HEK293 (cell line): ENCODE measurements at regions not wholly inside any gene's neighbourhood (a gene's known extent, or its start where the extent isn't known, plus 50 kb on each side); places are given as distances from the start of the nearest gene placed in this dataset.

Source experiments
- CTCF ChIA-PET: fragments of 350-600 bp; formaldehyde crosslinking; extraction: SDS; loops from one replicate; lab custom pipeline; 2021; ENCODE audit warnings: antibody characterized with exemption; lab: Yijun Ruan, JAX
- POLR2A ChIA-PET: fragments of 300-600 bp; formaldehyde crosslinking; extraction: SDS; loops from one replicate; lab custom pipeline; 2020; ENCODE audit warnings: antibody characterized with exemption, inconsistent platforms; lab: Yijun Ruan, JAX
- H3K27ac ChIP-seq: fragments of 200-500 bp; sonication (Bioruptor generic); 2 replicates; pipeline ENCODE4 v1.5.1; 2014; ENCODE audit warnings: low read depth, low read length, control low read depth, inconsistent platforms; ENCODE audit errors: extremely low read depth
- H3K36me3 ChIP-seq, 2 experiments: fragments of 200-500 bp in 1 of 2; sonication (Bioruptor generic) in 1 of 2; 1 replicate in 1 of 2; 2 replicates in 1 of 2; pipeline ENCODE4 v1.5.1; 2014 to 2017; ENCODE audit warnings: inconsistent platforms in 2 of 2, low read length in 2 of 2; ENCODE audit not compliant: control insufficient read depth in 2 of 2, insufficient read depth in 1 of 2
- H3K4me1 ChIP-seq: fragments of 200-500 bp; sonication (Bioruptor generic); 2 replicates; pipeline ENCODE4 v1.5.1; 2014; ENCODE audit warnings: mild to moderate bottlenecking, low read length, inconsistent platforms; ENCODE audit not compliant: control insufficient read depth, insufficient read depth
- H3K4me3 ChIP-seq: 2 replicates; pipeline ENCODE4 v1.5.1; 2011; ENCODE audit warnings: low read depth, mild to moderate bottlenecking, control low read depth, low read length, moderate library complexity
- H3K9me3 ChIP-seq: fragments of 200-500 bp; sonication (Bioruptor generic); 2 replicates; pipeline ENCODE4 v1.5.1; 2014; ENCODE audit warnings: low read depth, low read length, inconsistent platforms; ENCODE audit not compliant: control insufficient read depth, insufficient read depth
- AEBP2 ChIP-seq: fragments of 450-650 bp; formaldehyde crosslinking; IDR thresholded peaks from 2 replicates; pipeline ENCODE4 v1.5.1; 2016; ENCODE audit warnings: missing biosample characterization, missing genetic modification characterization, borderline replicate concordance
- BCL11B ChIP-seq: fragments of 450-650 bp; formaldehyde crosslinking; IDR thresholded peaks from 2 replicates; pipeline ENCODE4 v1.5.1; 2016; ENCODE audit warnings: low read depth, missing biosample characterization, missing genetic modification characterization
- KLF16 ChIP-seq: fragments of 450-650 bp; formaldehyde crosslinking; IDR thresholded peaks from 2 replicates; pipeline ENCODE4 v1.5.1; 2017; ENCODE audit warnings: missing biosample characterization, missing genetic modification characterization
- KLF17 ChIP-seq: fragments of 450-650 bp; formaldehyde crosslinking; IDR thresholded peaks from 2 replicates; pipeline ENCODE4 v1.5.1; 2016; ENCODE audit warnings: missing biosample characterization, missing genetic modification characterization
- PRDM2 ChIP-seq: fragments of 450-650 bp; formaldehyde crosslinking; IDR thresholded peaks from 2 replicates; pipeline ENCODE4 v1.5.1; 2016; ENCODE audit warnings: missing biosample characterization, missing genetic modification characterization, borderline replicate concordance
- RBAK ChIP-seq: fragments of 450-650 bp; formaldehyde crosslinking; IDR thresholded peaks from 2 replicates; pipeline ENCODE4 v1.5.1; 2016; ENCODE audit warnings: missing biosample characterization, missing genetic modification characterization
- SALL2 ChIP-seq: fragments of 450-650 bp; formaldehyde crosslinking; IDR thresholded peaks from 2 replicates; pipeline ENCODE4 v1.5.0; 2017; ENCODE audit warnings: missing biosample characterization, mild to moderate bottlenecking, missing genetic modification characterization, borderline replicate concordance
- ZBTB44 ChIP-seq: fragments of 450-650 bp; IDR thresholded peaks from 2 replicates; pipeline ENCODE4 v1.5.1; 2018; ENCODE audit warnings: missing biosample characterization, mild to moderate bottlenecking, missing genetic modification characterization
- ZNF155 ChIP-seq: fragments of 450-650 bp; formaldehyde crosslinking; IDR thresholded peaks from 2 replicates; pipeline ENCODE4 v1.5.1; 2016; ENCODE audit warnings: missing biosample characterization, missing genetic modification characterization
- ZNF174 ChIP-seq: fragments of 450-650 bp; formaldehyde crosslinking; IDR thresholded peaks from 2 replicates; pipeline ENCODE4 v1.5.0; 2017; ENCODE audit warnings: missing biosample characterization, mild to moderate bottlenecking, missing genetic modification characterization
- ZNF2 ChIP-seq: fragments of 450-650 bp; formaldehyde crosslinking; IDR thresholded peaks from 2 replicates; pipeline ENCODE4 v1.5.1; 2016; ENCODE audit warnings: missing biosample characterization, missing genetic modification characterization
- ZNF501 ChIP-seq: fragments of 450-650 bp; formaldehyde crosslinking; IDR thresholded peaks from 2 replicates; pipeline ENCODE4 v1.5.1; 2016; ENCODE audit warnings: missing biosample characterization, missing genetic modification characterization
- ZNF561 ChIP-seq: fragments of 450-650 bp; IDR thresholded peaks from 2 replicates; pipeline ENCODE4 v1.5.1; 2018; ENCODE audit warnings: missing biosample characterization, missing genetic modification characterization, borderline replicate concordance
- ZNF830 ChIP-seq: fragments of 450-650 bp; IDR thresholded peaks from 2 replicates; pipeline ENCODE4 v1.5.0; 2018; ENCODE audit warnings: missing biosample characterization, missing genetic modification characterization, low read depth, mild to moderate bottlenecking, moderate library complexity
- ZNF843 ChIP-seq: fragments of 450-650 bp; formaldehyde crosslinking; IDR thresholded peaks from 2 replicates; pipeline ENCODE4 v1.5.1; 2016; ENCODE audit warnings: missing biosample characterization, missing genetic modification characterization
- ZXDB ChIP-seq: fragments of 450-650 bp; formaldehyde crosslinking; IDR thresholded peaks from 2 replicates; pipeline ENCODE4 v1.5.1; 2016; ENCODE audit warnings: missing biosample characterization, missing genetic modification characterization
- TF ChIP-seq, protein P1 (sequence below): fragments of 450-650 bp; IDR thresholded peaks from 2 replicates; pipeline ENCODE4 v1.5.1; 2018; ENCODE audit warnings: missing biosample characterization, missing genetic modification characterization

GRCh38 chr2:106010818-106011355 lies 183.2 kb downstream of the UXS1 start:
- Histone ChIP-seq H3K9me3 (no peaks in the 10 kb centered on the region), H3K27ac (no peak overlapping the region), H3K4me1 (no peaks in the 10 kb centered on the region), H3K4me3 (no peak overlapping the region), H3K36me3 (no peaks in the 10 kb centered on the region)
- TF ChIP-seq ZNF561: no peak
- TF ChIP-seq KLF17 (tag by site-specific recombination): no peak
- TF ChIP-seq BCL11B (tag by site-specific recombination): no peak
- no peak for TF ChIP-seq ZNF843 (tag by site-specific recombination)
- no peak for TF ChIP-seq AEBP2 (tag by site-specific recombination)
- no peak for TF ChIP-seq ZNF501
- TF ChIP-seq ZXDB (tag by site-specific recombination): no peak
- TF ChIP-seq ZBTB44 (tag by site-specific recombination): no peak
- TF ChIP-seq SALL2: no peak
- no peak for TF ChIP-seq ZNF2 (tag by site-specific recombination)
- no peak for TF ChIP-seq RBAK
- TF ChIP-seq ZNF830 (tag by site-specific recombination): no peak
- no peak for TF ChIP-seq PRDM2 (tag by site-specific recombination)
- TF ChIP-seq, protein P1, sequence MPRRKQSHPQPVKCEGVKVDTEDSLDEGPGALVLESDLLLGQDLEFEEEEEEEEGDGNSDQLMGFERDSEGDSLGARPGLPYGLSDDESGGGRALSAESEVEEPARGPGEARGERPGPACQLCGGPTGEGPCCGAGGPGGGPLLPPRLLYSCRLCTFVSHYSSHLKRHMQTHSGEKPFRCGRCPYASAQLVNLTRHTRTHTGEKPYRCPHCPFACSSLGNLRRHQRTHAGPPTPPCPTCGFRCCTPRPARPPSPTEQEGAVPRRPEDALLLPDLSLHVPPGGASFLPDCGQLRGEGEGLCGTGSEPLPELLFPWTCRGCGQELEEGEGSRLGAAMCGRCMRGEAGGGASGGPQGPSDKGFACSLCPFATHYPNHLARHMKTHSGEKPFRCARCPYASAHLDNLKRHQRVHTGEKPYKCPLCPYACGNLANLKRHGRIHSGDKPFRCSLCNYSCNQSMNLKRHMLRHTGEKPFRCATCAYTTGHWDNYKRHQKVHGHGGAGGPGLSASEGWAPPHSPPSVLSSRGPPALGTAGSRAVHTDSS: no peak
- TF ChIP-seq ZNF155: no peak
- TF ChIP-seq KLF16: no peak
- no peak for TF ChIP-seq ZNF174 (tag by site-specific recombination)
- POLR2A ChIA-PET: no interaction called here
- CTCF ChIA-PET: interaction anchor here (0.6 kb wide), 1 partner anchor 24 kb away, joined by 3 read pairs; no protein-coding TSS in a partner anchor
